Right cardiac atrium (tissue), 5 donors: ENCODE measurements at regions not wholly inside any gene's neighbourhood (a gene's known extent, or its start where the extent isn't known, plus 50 kb on each side); places are given as distances from the start of the nearest gene placed in this dataset.
A peak's percentile ranks its signal among the peaks of the same experiment; 100 is the strongest.

Source experiments
- ATAC-seq, 2 donors: fragments of 200-7000 bp; cut with Tn5 transposase; one replicate each; pipeline versions ENCODE4 v1.8.0 to v1.9.1; 2020; ENCODE audit warnings: moderate library complexity in 2 of 2, mild to moderate bottlenecking in 1 of 2
- DNase-seq, 3 donors: peaks; one replicate each; pipeline ENCODE4 v3.0.0-alpha.2; 2020
- H3K27ac ChIP-seq: one replicate; pipeline ENCODE4 v1.5.1; 2013; ENCODE audit warnings: mild to moderate bottlenecking, low read length, control low read depth, moderate library complexity
- H3K27me3 ChIP-seq: one replicate; pipeline ENCODE4 v1.6.1; 2013; ENCODE audit not compliant: control insufficient read depth, insufficient read depth
- H3K4me1 ChIP-seq: one replicate; pipeline ENCODE4 v1.6.1; 2013; ENCODE audit warnings: low read length; ENCODE audit not compliant: control insufficient read depth, insufficient read depth
- H3K4me3 ChIP-seq: one replicate; pipeline ENCODE4 v1.5.1; 2013; ENCODE audit warnings: low read length, control low read depth
- H3K9me3 ChIP-seq: one replicate; pipeline ENCODE4 v1.6.1; 2013; ENCODE audit warnings: low read length; ENCODE audit not compliant: control insufficient read depth
- WGBS: extraction: QIAGEN DNeasy Blood & Tissue Kit; methylation state at CpG from one replicate; pipeline ENCODE4 v1.1.7; 2013; 5-methylcytosine and 5-hydroxymethylcytosine counted together
- intact Hi-C, 4 donors: fragments of 100-400 bp; cut with DNase I; formaldehyde crosslinking; loops; one replicate each; pipeline versions ENCODE4 v1.11.0 to v1.14.0; 2022 to 2023
- donor health status: healthy with polysubstance abuse.
- donor health status: DM: no; HTN: yes; CAD: no.
- donor health status: DM: no; HTN: no; CAD: no.
- donor health status: DM: no; HTN: yes; CAD: no; lungs with severe emphysema.
- donor health status: DM: yes; HTN: yes; CAD: no.

DNA sequence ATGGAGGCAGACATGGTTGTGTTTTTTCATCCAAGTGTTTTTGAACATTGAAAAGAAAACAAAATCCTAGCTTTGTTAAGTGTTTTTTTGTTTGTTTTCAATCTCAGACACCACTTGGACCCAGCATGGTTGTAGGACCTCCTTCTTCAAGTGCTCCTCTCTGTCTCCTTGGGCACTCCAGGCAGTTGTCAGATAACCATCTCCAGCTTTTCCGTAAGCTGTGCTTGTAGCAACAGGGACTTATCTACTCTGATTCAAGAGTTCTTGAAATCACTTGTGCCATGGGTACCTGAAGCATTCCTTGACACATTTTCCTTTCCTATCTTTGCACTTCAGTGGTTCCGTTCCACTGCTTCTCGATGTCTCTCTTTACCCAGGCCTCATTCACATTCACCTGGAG lies 334.9 kb upstream of the DDX53 start:
- no peaks in the 10 kb centered on the region for H3K9me3 ChIP-seq
- no peaks in the 10 kb centered on the region for H3K4me1 ChIP-seq
- no peak for ATAC-seq
- no peak for DNase-seq
- 92% methylated on average over 3 of the region's 3 CpGs for WGBS
- H3K27ac ChIP-seq, result no peak overlapping the region
- H3K4me3 ChIP-seq, result no peak overlapping the region
- H3K27me3 ChIP-seq, result no peaks in the 10 kb centered on the region
- intact Hi-C loops, result no loop called here

DNA sequence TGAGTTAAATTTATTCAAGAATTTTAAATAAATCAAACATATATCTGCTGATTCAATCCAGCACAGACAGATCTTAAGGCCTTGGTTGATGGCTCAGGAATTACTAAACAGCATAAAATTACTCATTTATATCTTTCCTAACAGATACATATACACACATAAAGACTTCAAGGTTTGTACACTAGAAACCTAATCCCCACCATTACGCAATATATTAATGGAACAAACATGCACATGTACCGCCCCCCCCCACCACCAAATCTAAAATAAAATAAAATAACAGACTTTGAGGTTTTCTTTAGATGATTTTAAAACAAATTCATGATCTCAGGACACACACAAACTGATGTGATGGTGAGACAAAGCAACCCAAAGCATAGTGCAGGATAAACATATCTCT lies 333.9 kb upstream of the DDX53 start:
- Histone ChIP-seq H3K27ac (no peak overlapping the region), H3K9me3 (no peaks in the 10 kb centered on the region), H3K4me1 (no peaks in the 10 kb centered on the region), H3K4me3 (no peak overlapping the region), H3K27me3 (no peaks in the 10 kb centered on the region)
- DNase-seq (no peak), ATAC-seq (no peak)
- intact Hi-C loops, result no loop called here
- 95% methylated on average over 2 of the region's 2 CpGs for WGBS

DNA sequence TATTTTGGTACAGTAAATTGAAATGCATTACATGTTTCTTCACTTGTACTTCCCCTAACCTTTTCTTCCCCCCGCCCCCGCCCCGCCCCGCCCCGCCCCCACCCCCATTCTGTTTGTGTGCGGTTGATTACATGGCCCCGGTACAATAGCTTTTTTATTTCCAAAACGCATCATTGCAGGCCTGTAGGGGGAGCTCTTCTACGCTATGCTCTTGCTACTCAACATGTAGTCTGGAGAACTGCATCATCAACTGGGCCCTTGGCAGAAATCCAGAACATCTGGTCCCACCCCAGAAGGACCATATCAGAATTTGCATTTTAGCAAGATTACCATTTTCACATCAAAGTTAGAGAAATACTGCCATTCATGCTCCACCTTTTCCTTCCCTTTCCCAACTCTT lies 333.3 kb upstream of the DDX53 start:
- DNase-seq (peak in 1 of 3 donors; percentile 22), ATAC-seq (peak in 1 of 2 donors; percentile 58)
- Histone ChIP-seq H3K4me1 (no peaks in the 10 kb centered on the region), H3K27ac (no peak overlapping the region), H3K27me3 (no peaks in the 10 kb centered on the region), H3K4me3 (no peak overlapping the region), H3K9me3 (no peaks in the 10 kb centered on the region)
- intact Hi-C loops, result no loop called here
- WGBS, result 19% methylated on average over 9 of the region's 9 CpGs

DNA sequence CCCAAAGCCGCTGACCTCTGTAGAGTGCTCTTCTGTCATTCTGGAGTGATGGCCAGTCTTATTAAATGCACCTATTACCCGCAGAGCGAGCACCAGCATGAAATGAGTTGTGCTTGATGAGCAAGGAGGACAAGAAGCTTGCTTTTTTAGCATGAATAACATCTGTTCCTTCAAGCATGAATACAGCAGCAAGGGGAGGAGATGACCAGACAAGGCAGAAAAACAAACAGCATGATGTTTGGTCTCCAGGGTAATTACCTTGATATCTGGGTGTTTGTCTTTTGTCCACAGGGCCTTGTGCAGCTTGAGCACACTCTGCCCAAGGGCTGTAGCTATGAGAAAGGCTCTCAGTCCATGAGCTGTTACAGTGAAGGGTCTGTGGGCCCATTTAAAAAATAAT lies 324.8 kb upstream of the DDX53 start:
- Histone ChIP-seq H3K27me3 (no peaks in the 10 kb centered on the region), H3K4me3 (no peak overlapping the region), H3K27ac (no peak overlapping the region), H3K4me1 (no peaks in the 10 kb centered on the region), H3K9me3 (no peaks in the 10 kb centered on the region)
- intact Hi-C loops, result no loop called here
- ATAC-seq (no peak), DNase-seq (no peak)
- 94% methylated on average over 3 of the region's 3 CpGs for WGBS

DNA sequence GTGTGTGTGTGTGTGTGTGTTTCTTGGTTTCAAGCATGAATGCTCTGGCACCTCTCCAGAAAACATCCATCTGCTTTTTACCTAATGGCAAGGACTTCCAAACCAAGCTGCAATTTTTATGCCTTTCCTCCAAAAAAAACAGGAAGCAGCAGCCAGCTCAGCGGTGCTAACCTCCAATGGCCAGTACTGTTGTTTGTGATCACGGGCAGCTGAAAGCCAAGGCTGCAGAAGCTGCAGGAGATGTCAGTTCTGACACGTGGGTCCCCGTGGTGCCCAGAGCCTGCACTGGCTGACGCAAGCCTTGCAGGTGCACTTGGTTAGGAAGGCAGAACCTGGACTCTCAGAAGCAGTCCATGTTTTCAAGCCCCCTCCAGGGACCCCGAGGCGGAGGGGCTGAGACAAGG lies 313.6 kb upstream of the DDX53 start:
- DNase-seq, result peak; percentile 13 to 53 (median 35)
- H3K4me1 ChIP-seq, result no peaks in the 10 kb centered on the region
- H3K27ac ChIP-seq, result no peak overlapping the region
- no peaks in the 10 kb centered on the region for H3K27me3 ChIP-seq
- peak in 1 of 2 donors; percentile 50 for ATAC-seq
- no peak overlapping the region for H3K4me3 ChIP-seq
- H3K9me3 ChIP-seq, result no peaks in the 10 kb centered on the region
- WGBS, result 24% methylated on average over 7 of the region's 7 CpGs
- intact Hi-C loops, result no loop called here

DNA sequence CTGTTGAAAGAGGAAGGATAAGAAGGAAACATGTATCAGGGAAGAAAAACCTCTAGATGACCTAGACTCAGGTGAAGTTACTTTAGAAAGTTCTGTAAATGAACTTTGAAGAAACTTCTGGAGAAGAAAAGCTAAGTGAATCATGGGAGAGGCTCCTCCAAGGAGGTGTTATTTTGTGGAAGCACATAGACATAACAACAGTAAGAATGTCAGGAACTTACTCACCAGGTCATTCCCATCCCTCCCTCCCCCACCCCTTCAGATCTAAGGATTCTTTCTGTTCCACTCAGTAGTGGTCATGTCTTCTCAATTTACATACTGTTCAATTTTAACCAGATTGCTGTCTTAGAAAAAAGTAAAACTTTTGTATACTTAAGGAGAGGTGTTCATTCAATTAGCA lies 310.5 kb upstream of the DDX53 start:
- no peak overlapping the region for H3K4me3 ChIP-seq
- H3K27ac ChIP-seq, result no peak overlapping the region
- no peaks in the 10 kb centered on the region for H3K9me3 ChIP-seq
- DNase-seq (no peak), ATAC-seq (no peak)
- intact Hi-C loops, result no loop called here
- no peaks in the 10 kb centered on the region for H3K27me3 ChIP-seq
- no peaks in the 10 kb centered on the region for H3K4me1 ChIP-seq

DNA sequence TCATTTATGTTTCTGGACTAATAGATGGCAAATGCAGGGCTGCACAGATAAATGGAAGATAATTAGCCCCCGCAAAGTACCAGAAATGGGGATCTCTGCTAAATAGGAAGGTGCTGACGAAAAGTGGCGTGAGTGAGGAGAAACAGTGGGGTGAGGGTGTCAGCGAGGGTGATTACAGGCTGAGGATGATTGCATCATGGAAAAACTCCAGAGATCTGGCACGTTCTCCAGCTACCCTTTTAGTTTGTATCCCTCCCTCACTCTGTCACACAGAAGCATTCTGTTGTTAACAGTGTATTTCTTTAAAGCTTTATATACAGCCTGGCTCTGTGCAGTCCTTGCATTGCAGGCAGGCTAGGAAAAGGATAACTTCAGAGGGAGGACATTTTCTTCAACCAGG lies 309.6 kb upstream of the DDX53 start:
- H3K9me3 ChIP-seq, result no peaks in the 10 kb centered on the region
- H3K27me3 ChIP-seq, result no peaks in the 10 kb centered on the region
- ATAC-seq, result no peak
- 23% methylated on average over 5 of the region's 5 CpGs for WGBS
- H3K4me1 ChIP-seq, result no peaks in the 10 kb centered on the region
- H3K27ac ChIP-seq, result no peak overlapping the region
- intact Hi-C loops, result no loop called here
- H3K4me3 ChIP-seq, result no peak overlapping the region
- no peak for DNase-seq

DNA sequence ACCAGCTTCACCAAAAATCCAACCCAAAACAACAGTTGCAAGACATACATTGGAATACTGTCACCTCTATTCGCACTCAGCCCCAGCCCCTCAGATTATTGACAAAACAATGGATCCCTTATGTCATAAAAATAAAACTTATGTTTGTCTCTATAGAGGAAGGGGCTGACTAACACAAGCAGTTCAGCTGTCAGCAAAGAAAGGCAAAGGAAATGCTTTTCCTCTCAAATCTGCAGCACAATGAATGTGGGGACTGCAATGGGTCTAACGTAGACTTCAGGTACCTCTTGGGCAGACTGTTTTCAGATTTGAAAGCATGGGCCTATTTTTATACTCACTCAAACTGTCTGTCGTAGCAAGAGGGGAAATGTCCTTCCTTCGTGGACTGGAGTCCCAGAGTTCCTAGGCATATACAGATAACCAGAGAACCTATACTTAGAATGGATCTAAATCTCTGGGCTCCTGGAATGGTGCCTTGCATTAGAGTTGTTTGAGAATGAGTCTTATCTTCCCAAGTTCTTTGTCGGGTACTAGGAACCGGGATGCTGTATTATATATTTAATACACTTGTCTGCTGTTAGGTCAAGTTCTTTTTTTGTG lies 307.7 kb upstream of the DDX53 start:
- DNase-seq (no peak), ATAC-seq (no peak)
- no peaks in the 10 kb centered on the region for H3K9me3 ChIP-seq
- H3K27ac ChIP-seq, result no peak overlapping the region
- intact Hi-C loops, result no loop called here
- WGBS, result 52% methylated on average over 6 of the region's 6 CpGs
- no peaks in the 10 kb centered on the region for H3K27me3 ChIP-seq
- no peaks in the 10 kb centered on the region for H3K4me1 ChIP-seq
- H3K4me3 ChIP-seq, result no peak overlapping the region

DNA sequence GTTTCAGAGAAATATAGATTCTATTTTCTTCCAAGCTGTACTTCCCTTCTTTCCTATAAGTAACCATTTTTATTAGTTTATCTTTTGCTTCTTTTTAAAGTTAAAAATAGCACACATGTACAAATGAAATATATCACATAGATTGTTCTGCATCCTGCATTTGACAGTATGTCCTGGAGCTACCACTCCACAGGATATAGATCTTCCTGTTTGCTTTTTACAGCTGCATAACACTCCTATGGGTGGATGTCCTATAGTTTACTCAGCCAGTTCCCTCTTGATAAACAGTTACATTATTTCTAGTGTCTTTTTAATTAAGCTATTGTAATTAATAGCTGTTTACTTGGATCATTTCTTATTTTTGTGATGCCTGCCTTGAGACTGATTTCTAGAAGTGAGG lies 301.6 kb upstream of the DDX53 start:
- Histone ChIP-seq H3K9me3 (no peaks in the 10 kb centered on the region), H3K27me3 (no peaks in the 10 kb centered on the region), H3K27ac (no peak overlapping the region), H3K4me1 (no peaks in the 10 kb centered on the region), H3K4me3 (no peak overlapping the region)
- no peak for ATAC-seq
- DNase-seq, result no peak
- intact Hi-C loops, result no loop called here

DNA sequence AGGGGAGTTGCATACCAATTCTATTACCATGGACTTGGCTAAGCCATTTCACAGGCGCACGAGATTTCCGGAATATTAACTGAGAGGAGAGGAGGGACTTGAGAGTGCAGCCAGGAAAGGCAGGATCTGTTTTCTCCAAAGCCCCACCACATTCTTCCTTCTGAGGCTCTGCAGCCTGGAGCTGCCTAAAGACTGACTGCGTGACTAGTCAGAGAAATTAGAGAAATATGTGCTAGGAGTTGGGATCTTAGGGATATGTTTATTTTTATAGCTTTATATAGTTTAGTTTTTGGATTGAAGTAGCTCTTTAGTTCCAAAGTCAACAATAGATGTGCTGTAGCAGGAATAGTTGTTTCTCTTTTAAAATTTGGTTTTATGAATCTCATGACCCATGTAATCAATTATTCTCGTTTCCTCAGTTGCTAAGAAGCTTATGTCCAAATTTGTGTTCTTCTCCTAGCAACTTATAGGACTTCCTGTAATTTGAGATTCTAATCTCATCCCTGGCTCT lies 300.1 kb upstream of the DDX53 start:
- Histone ChIP-seq H3K4me1 (no peaks in the 10 kb centered on the region), H3K27me3 (no peaks in the 10 kb centered on the region), H3K4me3 (no peak overlapping the region), H3K9me3 (no peaks in the 10 kb centered on the region), H3K27ac (no peak overlapping the region)
- intact Hi-C loops, result no loop called here
- no peak for DNase-seq
- no peak for ATAC-seq
- 17% methylated on average over 5 of the region's 5 CpGs for WGBS

DNA sequence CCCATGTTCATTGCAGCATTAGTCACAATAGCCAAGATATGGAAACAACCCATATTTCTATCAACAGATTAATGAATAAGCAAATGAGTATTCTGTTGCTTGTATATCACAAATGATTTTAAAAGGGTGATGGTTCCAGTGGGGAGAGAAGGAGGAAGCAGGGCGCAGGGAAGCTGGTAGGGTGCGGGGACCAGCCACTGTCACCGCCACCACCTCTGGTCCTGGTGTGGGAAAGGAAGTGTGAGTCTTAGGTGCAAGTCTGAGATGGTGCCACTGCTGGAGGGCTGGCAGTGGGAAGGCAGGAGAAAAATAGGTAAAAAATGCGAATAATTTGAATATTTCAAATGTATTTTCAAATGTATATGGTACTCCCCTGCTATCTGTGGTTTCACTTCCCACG lies 286.8 kb upstream of the DDX53 start:
- DNase-seq (no peak), ATAC-seq (no peak)
- intact Hi-C loops, result no loop called here
- 86% methylated on average over 5 of the region's 5 CpGs for WGBS
- Histone ChIP-seq H3K4me1 (no peaks in the 10 kb centered on the region), H3K9me3 (no peaks in the 10 kb centered on the region), H3K4me3 (no peak overlapping the region), H3K27me3 (no peaks in the 10 kb centered on the region), H3K27ac (no peak overlapping the region)

DNA sequence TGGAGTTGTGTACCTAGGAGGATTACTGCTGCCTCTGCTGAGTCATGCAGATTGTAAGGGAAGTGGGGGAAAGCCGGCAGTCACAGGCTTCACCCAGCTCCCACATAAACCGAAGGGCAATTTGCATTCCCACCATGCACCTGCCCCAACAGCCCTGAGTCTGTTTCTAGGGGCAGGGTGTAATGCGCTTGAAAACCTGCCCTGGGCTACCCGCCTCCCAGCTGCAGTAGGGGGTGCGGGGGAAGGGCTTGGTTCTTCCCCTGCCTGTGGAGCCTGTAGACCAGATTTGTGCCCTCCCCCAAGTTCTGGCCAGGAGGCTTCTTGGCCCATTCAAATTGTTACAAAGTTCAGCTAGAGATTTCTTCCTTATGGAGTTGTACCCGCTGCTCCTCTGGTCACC lies 269.2 kb upstream of the DDX53 start:
- Histone ChIP-seq H3K9me3 (no peaks in the 10 kb centered on the region), H3K27me3 (no peaks in the 10 kb centered on the region), H3K4me1 (no peaks in the 10 kb centered on the region), H3K27ac (no peak overlapping the region), H3K4me3 (no peak overlapping the region)
- no peak for DNase-seq
- 96% methylated on average over 6 of the region's 6 CpGs for whole genome bisulfite sequencing
- ATAC-seq, result no peak
- intact Hi-C loops, result no loop called here
